WERI-Rb-1 (cell line): ENCODE measurements at regions not wholly inside any gene's neighbourhood (a gene's known extent, or its start where the extent isn't known, plus 50 kb on each side); places are given as distances from the start of the nearest gene placed in this dataset.
A peak's percentile ranks its signal among the peaks of the same experiment; 100 is the strongest.
"Not testable (repeated sequence)": the region's sequence is repeated elsewhere in the genome, so short reads cannot be mapped to it uniquely, and the experiment has no call there.

Experiments used
- DNase-seq: peaks from one replicate; pipeline ENCODE4 v3.0.0-alpha.2; 2020
- H3K27ac ChIP-seq: fragments of 250-450 bp; sonication (Bioruptor Pico); 2 replicates; pipeline ENCODE4 v1.5.1; 2020; ENCODE audit warnings: mild to moderate bottlenecking, moderate library complexity
- H3K27me3 ChIP-seq: fragments of 250-450 bp; sonication (Bioruptor Pico); 2 replicates; pipeline ENCODE4 v1.5.1; 2021; ENCODE audit warnings: mild to moderate bottlenecking, low read depth, moderate library complexity; ENCODE audit not compliant: insufficient read depth, severe bottlenecking
- H3K36me3 ChIP-seq: fragments of 250-450 bp; sonication (Bioruptor Pico); 2 replicates; pipeline ENCODE4 v1.5.1; 2020; ENCODE audit warnings: mild to moderate bottlenecking, moderate library complexity
- H3K4me3 ChIP-seq: 2 replicates; pipeline ENCODE4 v1.5.1; 2011; ENCODE audit warnings: low read depth, mild to moderate bottlenecking, control low read depth, low read length
- H3K9me3 ChIP-seq: fragments of 250-450 bp; sonication (Bioruptor Pico); 2 replicates; pipeline ENCODE4 v1.5.1; 2021; ENCODE audit warnings: mild to moderate bottlenecking, moderate library complexity; ENCODE audit not compliant: severe bottlenecking
- TF ChIP-seq, protein P1 (sequence below): IDR thresholded peaks from 2 replicates; pipeline ENCODE4 v1.5.1; 2011; ENCODE audit warnings: low read depth, mild to moderate bottlenecking, control low read depth, inconsistent platforms, low read length

GRCh38 chr5:3091040-3091774, 339.7 kb upstream of the IRX2 start:
- no peak for DNase-seq
- H3K9me3 ChIP-seq, result peaks cover 4% of the 10 kb centered on the region
- TF ChIP-seq, protein P1, sequence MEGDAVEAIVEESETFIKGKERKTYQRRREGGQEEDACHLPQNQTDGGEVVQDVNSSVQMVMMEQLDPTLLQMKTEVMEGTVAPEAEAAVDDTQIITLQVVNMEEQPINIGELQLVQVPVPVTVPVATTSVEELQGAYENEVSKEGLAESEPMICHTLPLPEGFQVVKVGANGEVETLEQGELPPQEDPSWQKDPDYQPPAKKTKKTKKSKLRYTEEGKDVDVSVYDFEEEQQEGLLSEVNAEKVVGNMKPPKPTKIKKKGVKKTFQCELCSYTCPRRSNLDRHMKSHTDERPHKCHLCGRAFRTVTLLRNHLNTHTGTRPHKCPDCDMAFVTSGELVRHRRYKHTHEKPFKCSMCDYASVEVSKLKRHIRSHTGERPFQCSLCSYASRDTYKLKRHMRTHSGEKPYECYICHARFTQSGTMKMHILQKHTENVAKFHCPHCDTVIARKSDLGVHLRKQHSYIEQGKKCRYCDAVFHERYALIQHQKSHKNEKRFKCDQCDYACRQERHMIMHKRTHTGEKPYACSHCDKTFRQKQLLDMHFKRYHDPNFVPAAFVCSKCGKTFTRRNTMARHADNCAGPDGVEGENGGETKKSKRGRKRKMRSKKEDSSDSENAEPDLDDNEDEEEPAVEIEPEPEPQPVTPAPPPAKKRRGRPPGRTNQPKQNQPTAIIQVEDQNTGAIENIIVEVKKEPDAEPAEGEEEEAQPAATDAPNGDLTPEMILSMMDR, result no peak
- no peak overlapping the region for H3K27ac ChIP-seq
- peaks cover 95% of the 10 kb centered on the region for H3K27me3 ChIP-seq
- H3K4me3 ChIP-seq, result no peak overlapping the region
- no peaks in the 10 kb centered on the region for H3K36me3 ChIP-seq

DNA sequence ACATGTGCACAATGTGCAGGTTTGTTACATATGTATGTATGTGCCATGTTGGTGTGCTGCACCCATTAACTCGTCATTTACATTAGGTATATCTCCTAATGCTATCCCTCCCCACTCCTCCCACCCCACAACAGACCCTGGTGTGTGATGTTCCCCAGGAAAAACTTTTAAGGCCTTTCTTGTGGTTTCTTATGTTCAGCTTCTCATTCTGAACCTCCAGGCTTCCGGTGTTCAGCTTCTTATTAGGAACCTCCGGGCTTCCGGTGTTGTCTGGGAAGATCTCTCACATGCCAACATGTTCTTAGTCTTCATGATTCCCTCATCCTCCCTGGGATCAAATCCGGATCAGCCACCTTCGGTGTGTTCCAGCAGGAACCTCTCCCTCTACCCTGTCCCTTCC, 338.8 kb upstream of the IRX2 start:
- not testable (repeated sequence) for H3K9me3 ChIP-seq, DNase-seq, H3K27ac ChIP-seq, H3K4me3 ChIP-seq, H3K36me3 ChIP-seq
- H3K27me3 ChIP-seq, result peaks cover 92% of the 10 kb centered on the region

- H3K36me3 ChIP-seq, result no peaks in the 10 kb centered on the region
- H3K27me3 ChIP-seq, result peaks cover 93% of the 10 kb centered on the region
- no peak for DNase-seq
- no peaks in the 10 kb centered on the region for H3K9me3 ChIP-seq
- TF ChIP-seq, protein P1, result no peak
- H3K4me3 ChIP-seq, result no peak overlapping the region
- no peak overlapping the region for H3K27ac ChIP-seq
Observed at GRCh38 chr5:3080366-3080765, 328.9 kb upstream of the IRX2 start.

- no peak for DNase-seq
- no peak overlapping the region for H3K27ac ChIP-seq
- no peaks in the 10 kb centered on the region for H3K36me3 ChIP-seq
- H3K27me3 ChIP-seq, result peaks cover 88% of the 10 kb centered on the region
- TF ChIP-seq, protein P1, result peak; percentile 34; the same call in 1 of the 2 replicates
- no peak overlapping the region for H3K4me3 ChIP-seq
- H3K9me3 ChIP-seq, result peaks cover 10% of the 10 kb centered on the region
Observed at GRCh38 chr5:3077684-3078083, 326.2 kb upstream of the IRX2 start.

DNA sequence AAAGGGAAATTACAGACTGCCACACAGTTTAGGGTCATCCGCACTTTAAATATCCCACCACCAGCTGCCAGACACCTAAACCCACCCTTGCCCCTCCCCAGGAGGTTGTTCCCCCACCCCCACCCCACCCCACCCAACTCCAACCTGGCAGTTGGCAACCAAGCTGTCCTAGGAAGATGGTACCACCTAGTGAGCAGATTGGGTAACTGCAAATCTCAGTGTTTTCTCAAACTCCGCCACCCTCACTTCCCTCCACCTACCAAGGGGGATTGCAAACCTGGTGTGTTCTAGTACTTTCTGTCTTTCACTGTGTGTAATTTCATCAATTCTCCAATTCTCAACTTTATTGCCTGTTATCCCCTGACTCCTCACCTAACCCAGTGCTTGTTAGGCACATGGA, 323.8 kb upstream of the IRX2 start:
- H3K27me3 ChIP-seq, result peaks cover 77% of the 10 kb centered on the region
- no peak for DNase-seq
- H3K36me3 ChIP-seq, result no peaks in the 10 kb centered on the region
- peaks cover 16% of the 10 kb centered on the region for H3K9me3 ChIP-seq
- TF ChIP-seq, protein P1, result peak; percentile 56
- no peak overlapping the region for H3K27ac ChIP-seq
- no peak overlapping the region for H3K4me3 ChIP-seq

- DNase-seq, result no peak
- TF ChIP-seq, protein P1, result no peak
- no peaks in the 10 kb centered on the region for H3K36me3 ChIP-seq
- peaks cover 85% of the 10 kb centered on the region for H3K27me3 ChIP-seq
- H3K4me3 ChIP-seq, result no peak overlapping the region
- H3K27ac ChIP-seq, result no peak overlapping the region
- peaks cover 6% of the 10 kb centered on the region for H3K9me3 ChIP-seq
Observed at GRCh38 chr5:3068401-3068800, 316.9 kb upstream of the IRX2 start.
